Urothelium cell line (cell line): ENCODE measurements at regions not wholly inside any gene's neighbourhood (a gene's known extent, or its start where the extent isn't known, plus 50 kb on each side); places are given as distances from the start of the nearest gene placed in this dataset.

Experiments
- DNase-seq: peaks from one replicate; pipeline ENCODE4 v3.0.0; 2011; ENCODE audit warnings: low spot score, mixed read lengths
- FAIRE-seq: peaks from 2 replicates; lab custom pipeline; 2011; peaks lifted over from hg19 to GRCh38; lab: Jason Lieb, UNC

DNA sequence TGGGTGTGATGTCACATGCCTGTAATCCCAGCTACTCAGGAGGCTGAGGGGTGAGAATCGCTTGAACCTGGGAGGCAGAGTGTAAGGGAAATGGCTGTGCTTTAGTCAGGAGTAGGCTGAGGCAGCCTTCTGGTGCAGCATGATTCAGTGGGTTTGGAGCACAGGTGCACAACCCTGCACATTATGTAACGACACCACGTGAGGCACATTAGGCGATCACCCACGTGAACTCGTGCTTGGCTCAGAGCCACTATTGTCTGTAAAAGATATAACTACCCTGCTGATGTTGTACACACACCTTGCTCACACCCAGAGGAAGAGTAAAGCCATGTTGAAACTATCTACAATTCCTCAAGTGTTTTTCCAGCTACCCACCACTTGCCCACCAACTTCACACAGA lies 54.8 kb upstream of the ZC3H15 start:
- no peak for FAIRE-seq
- DNase-seq: no peak

- DNase-seq (no peak), FAIRE-seq (no peak)
Measured at GRCh38 chr2:186433040-186433439, 53.0 kb upstream of the ZC3H15 start.

- FAIRE-seq: no peak
- DNase-seq: no peak
Measured at GRCh38 chr2:186433777-186434432, 52.2 kb upstream of the ZC3H15 start.
